ENCODE measurements at regions not wholly inside any gene's neighbourhood (a gene's known extent, or its start where the extent isn't known, plus 50 kb on each side); places are given as distances from the start of the nearest gene placed in this dataset.

- TF ChIP-seq, protein P1, sequence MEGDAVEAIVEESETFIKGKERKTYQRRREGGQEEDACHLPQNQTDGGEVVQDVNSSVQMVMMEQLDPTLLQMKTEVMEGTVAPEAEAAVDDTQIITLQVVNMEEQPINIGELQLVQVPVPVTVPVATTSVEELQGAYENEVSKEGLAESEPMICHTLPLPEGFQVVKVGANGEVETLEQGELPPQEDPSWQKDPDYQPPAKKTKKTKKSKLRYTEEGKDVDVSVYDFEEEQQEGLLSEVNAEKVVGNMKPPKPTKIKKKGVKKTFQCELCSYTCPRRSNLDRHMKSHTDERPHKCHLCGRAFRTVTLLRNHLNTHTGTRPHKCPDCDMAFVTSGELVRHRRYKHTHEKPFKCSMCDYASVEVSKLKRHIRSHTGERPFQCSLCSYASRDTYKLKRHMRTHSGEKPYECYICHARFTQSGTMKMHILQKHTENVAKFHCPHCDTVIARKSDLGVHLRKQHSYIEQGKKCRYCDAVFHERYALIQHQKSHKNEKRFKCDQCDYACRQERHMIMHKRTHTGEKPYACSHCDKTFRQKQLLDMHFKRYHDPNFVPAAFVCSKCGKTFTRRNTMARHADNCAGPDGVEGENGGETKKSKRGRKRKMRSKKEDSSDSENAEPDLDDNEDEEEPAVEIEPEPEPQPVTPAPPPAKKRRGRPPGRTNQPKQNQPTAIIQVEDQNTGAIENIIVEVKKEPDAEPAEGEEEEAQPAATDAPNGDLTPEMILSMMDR (tag by site-specific recombination; IDR thresholded peaks at IDR 0.05) = no peak
- TF ChIP-seq ZNF426 (tag by site-specific recombination; IDR thresholded peaks at IDR 0.05) (no peak), PRDM1 (tag by site-specific recombination; IDR thresholded peaks at IDR 0.05) (no peak), ZNF311 (tag by site-specific recombination; IDR thresholded peaks at IDR 0.05; ENCODE audit: borderline replicate concordance) (no peak), PATZ1 (tag by site-specific recombination; IDR thresholded peaks at IDR 0.05) (no peak), HOXA7 (CRISPR knock-in tag; IDR thresholded peaks at IDR 0.05; ENCODE audit: borderline replicate concordance) (no peak), ZNF146 (tag by site-specific recombination; IDR thresholded peaks at IDR 0.05) (no peak), SP7 (tag by site-specific recombination; IDR thresholded peaks at IDR 0.05) (no peak)
- TF ChIP-seq, protein P2, sequence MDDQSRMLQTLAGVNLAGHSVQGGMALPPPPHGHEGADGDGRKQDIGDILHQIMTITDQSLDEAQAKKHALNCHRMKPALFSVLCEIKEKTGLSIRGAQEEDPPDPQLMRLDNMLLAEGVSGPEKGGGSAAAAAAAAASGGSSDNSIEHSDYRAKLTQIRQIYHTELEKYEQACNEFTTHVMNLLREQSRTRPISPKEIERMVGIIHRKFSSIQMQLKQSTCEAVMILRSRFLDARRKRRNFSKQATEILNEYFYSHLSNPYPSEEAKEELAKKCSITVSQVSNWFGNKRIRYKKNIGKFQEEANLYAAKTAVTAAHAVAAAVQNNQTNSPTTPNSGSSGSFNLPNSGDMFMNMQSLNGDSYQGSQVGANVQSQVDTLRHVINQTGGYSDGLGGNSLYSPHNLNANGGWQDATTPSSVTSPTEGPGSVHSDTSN (CRISPR knock-in tag; IDR thresholded peaks at IDR 0.05) = no peak
These were observed 97.9 kb downstream of the RCN1 start for GRCh38 chr11:32188785-32189184.

All from HEK293 (cell line).